Activated B cell treated with CpG ODN at 0.5 μM for 24 hours (primary cell): ENCODE measurements at regions not wholly inside any gene's neighbourhood (a gene's known extent, or its start where the extent isn't known, plus 50 kb on each side); places are given as distances from the start of the nearest gene placed in this dataset.

Experiments
- ATAC-seq: fragments of 200-7000 bp; cut with Tn5 transposase; one replicate; pipeline ENCODE4 v1.10.0; 2021; ENCODE audit warnings: low read depth, mild to moderate bottlenecking, moderate library complexity
- CTCF ChIA-PET: fragments of 350-600 bp; sonication (Branson Sonifier 250); formaldehyde crosslinking; loops from one replicate; lab custom pipeline; 2021; ENCODE audit warnings: antibody characterized with exemption; lab: Charles Lee
- POLR2A ChIA-PET: fragments of 350-600 bp; sonication (Branson Sonifier 250); formaldehyde crosslinking; loops from one replicate; lab custom pipeline; 2021; ENCODE audit warnings: antibody characterized with exemption; lab: Charles Lee
- DNase-seq: peaks from one replicate; pipeline ENCODE4 v3.0.0; 2022
- H3K27ac Mint-ChIP-seq: one replicate; pipeline ENCODE4 v1.8.0; 2020; ENCODE audit warnings: mixed read lengths
- H3K27me3 Mint-ChIP-seq: one replicate; pipeline ENCODE4 v1.8.0; 2021; ENCODE audit warnings: mixed read lengths
- H3K36me3 Mint-ChIP-seq: one replicate; pipeline ENCODE4 v1.8.0; 2021; ENCODE audit warnings: low read depth, mixed read lengths
- H3K4me1 Mint-ChIP-seq: one replicate; pipeline ENCODE4 v1.8.0; 2021; ENCODE audit warnings: mixed read lengths
- H3K4me3 Mint-ChIP-seq: one replicate; pipeline ENCODE4 v1.8.0; 2020; ENCODE audit warnings: mild to moderate bottlenecking, mixed read lengths
- H3K9me3 Mint-ChIP-seq: one replicate; pipeline ENCODE4 v1.8.0; 2020; ENCODE audit warnings: mixed read lengths
- CTCF ChIP-seq: fragments of 200-600 bp; IDR thresholded peaks from one replicate; pipeline ENCODE4 v1.8.0; 2022; ENCODE audit warnings: antibody characterized with exemption, mild to moderate bottlenecking
- intact Hi-C: fragments of 100-400 bp; cut with micrococcal nuclease; formaldehyde crosslinking; loops from one replicate; pipeline ENCODE4 v1.15.1; 2024

- TF ChIP-seq CTCF: no peak
- Mint-ChIP-seq H3K4me1 (peaks cover 8% of the 10 kb centered on the region), H3K27me3 (no peaks in the 10 kb centered on the region), H3K36me3 (no peaks in the 10 kb centered on the region), H3K9me3 (peaks cover 4% of the 10 kb centered on the region), H3K4me3 (no peak overlapping the region), H3K27ac (no peak overlapping the region)
- no peak for DNase-seq
- intact Hi-C loops: no loop called here
- ChIA-PET CTCF (no interaction called here), POLR2A (no interaction called here)
- ATAC-seq: no peak
Measured at GRCh38 chr1:75668813-75669212, 55.7 kb upstream of the ACADM start.

GRCh38 chr1:75671708-75672107, 52.8 kb upstream of the ACADM start:
- CTCF ChIA-PET: no interaction called here
- Mint-ChIP-seq H3K36me3 (no peaks in the 10 kb centered on the region), H3K4me3 (no peak overlapping the region), H3K27me3 (peaks cover 8% of the 10 kb centered on the region), H3K27ac (no peak overlapping the region), H3K4me1 (peaks cover 8% of the 10 kb centered on the region), H3K9me3 (no peaks in the 10 kb centered on the region)
- POLR2A ChIA-PET: no interaction called here
- TF ChIP-seq CTCF: no peak
- intact Hi-C loops: no loop called here
- DNase-seq (no peak), ATAC-seq (no peak)

GRCh38 chr1:75672108-75672507, 52.4 kb upstream of the ACADM start:
- Mint-ChIP-seq H3K27ac (no peak overlapping the region), H3K27me3 (peaks cover 12% of the 10 kb centered on the region), H3K4me3 (no peak overlapping the region), H3K9me3 (no peaks in the 10 kb centered on the region), H3K4me1 (peaks cover 8% of the 10 kb centered on the region), H3K36me3 (no peaks in the 10 kb centered on the region)
- intact Hi-C loops: no loop called here
- no peak for TF ChIP-seq CTCF
- no peak for ATAC-seq
- POLR2A ChIA-PET: no interaction called here
- no peak for DNase-seq
- CTCF ChIA-PET: no interaction called here

- TF ChIP-seq CTCF: no peak
- Mint-ChIP-seq H3K9me3 (no peaks in the 10 kb centered on the region), H3K4me1 (peaks cover 8% of the 10 kb centered on the region), H3K27ac (no peak overlapping the region), H3K27me3 (peaks cover 15% of the 10 kb centered on the region), H3K36me3 (no peaks in the 10 kb centered on the region), H3K4me3 (no peak overlapping the region)
- POLR2A ChIA-PET: no interaction called here
- CTCF ChIA-PET: no interaction called here
- no peak for ATAC-seq
- DNase-seq: no peak
- intact Hi-C loops: no loop called here
Measured at GRCh38 chr1:75672528-75673393, 51.7 kb upstream of the ACADM start.

- ATAC-seq (no peak), DNase-seq (no peak)
- Mint-ChIP-seq H3K4me3 (no peak overlapping the region), H3K36me3 (no peaks in the 10 kb centered on the region), H3K9me3 (no peaks in the 10 kb centered on the region), H3K27me3 (peaks cover 15% of the 10 kb centered on the region), H3K4me1 (peaks cover 8% of the 10 kb centered on the region), H3K27ac (no peak overlapping the region)
- no peak for TF ChIP-seq CTCF
- ChIA-PET CTCF (interaction anchor here (0.7 kb wide), 1 partner anchor 1205 kb away, joined by 3 read pairs; no protein-coding TSS in a partner anchor), POLR2A (no interaction called here)
- intact Hi-C loops: no loop called here
Measured at GRCh38 chr1:75673399-75673798, 51.1 kb upstream of the ACADM start.
